ENCODE measurements at regions not wholly inside any gene's neighbourhood (a gene's known extent, or its start where the extent isn't known, plus 50 kb on each side); places are given as distances from the start of the nearest gene placed in this dataset.
"Not testable (repeated sequence)": the region's sequence is repeated elsewhere in the genome, so short reads cannot be mapped to it uniquely, and the experiment has no call there.

DNA sequence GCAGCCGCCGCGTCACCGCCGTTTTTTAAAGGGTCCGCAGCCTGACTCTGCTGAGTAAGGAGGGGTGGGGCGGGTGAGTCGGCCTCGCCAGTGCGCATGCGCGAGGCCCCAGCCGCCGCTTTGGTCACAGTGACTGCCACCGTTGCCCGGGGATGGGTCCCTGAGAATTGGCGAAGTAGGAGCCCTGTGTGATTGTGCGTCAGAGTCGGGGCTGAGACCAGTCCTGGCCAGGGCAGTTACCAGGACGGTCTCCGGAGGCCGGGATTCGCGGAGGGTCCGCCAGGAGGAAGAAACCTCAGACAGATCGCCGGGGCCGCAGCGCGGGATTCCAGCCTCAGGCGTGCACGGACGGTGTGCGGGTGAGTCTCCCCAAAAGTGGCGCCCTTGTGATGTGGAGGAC lies 1386.9 kb upstream of the PCDH10 start:
- not testable (repeated sequence) for DNase-seq (ENCODE audit: low spot score)

DNA sequence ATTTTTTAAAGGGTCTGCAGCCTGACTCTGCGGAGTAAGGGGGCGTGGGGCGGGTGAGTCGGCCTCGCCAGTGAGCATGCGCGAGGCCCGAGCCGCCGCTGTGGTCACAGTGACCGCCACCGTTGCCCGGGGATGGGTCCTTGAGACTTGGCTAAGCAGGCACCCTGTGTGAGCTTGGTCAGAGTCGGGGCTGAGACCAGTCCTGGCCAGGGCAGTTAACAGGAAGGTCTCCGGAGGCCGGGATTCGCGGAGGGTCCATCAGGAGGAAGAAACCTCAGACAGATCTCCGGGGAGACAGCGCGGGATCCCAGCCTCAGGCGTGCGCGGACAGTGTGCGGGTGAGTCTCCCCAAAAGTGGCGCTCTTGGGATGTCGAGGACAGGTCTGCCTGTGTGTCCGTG lies 1384.4 kb upstream of the PCDH10 start:
- DNase-seq (ENCODE audit: low spot score) = no peak

GRCh38 chr4:131774382-131774781 lies 1374.7 kb upstream of the PCDH10 start:
- not testable (repeated sequence) for DNase-seq (ENCODE audit: low spot score)

- not testable (repeated sequence) for DNase-seq (ENCODE audit: low spot score)
Observed at GRCh38 chr4:131810565-131810964, 1338.5 kb upstream of the PCDH10 start.

All from kidney capillary endothelial cell (primary cell).